Fibroblast of mammary gland (primary cell): ENCODE measurements at regions not wholly inside any gene's neighbourhood (a gene's known extent, or its start where the extent isn't known, plus 50 kb on each side); places are given as distances from the start of the nearest gene placed in this dataset.

Experiments used
- DNase-seq: peaks from one replicate; pipeline ENCODE4 v3.0.0-alpha.2; 2010; ENCODE audit warnings: low read depth
- H3K4me3 ChIP-seq: 2 replicates; pipeline ENCODE4 v1.5.1; 2011; ENCODE audit warnings: low read depth, mild to moderate bottlenecking, low read length, moderate library complexity; ENCODE audit not compliant: control insufficient read depth
- CTCF ChIP-seq: conservative IDR thresholded peaks from 2 replicates; pipeline ENCODE4 v1.5.1; 2011; ENCODE audit warnings: low read depth, low read length, inconsistent platforms; ENCODE audit not compliant: control insufficient read depth, insufficient read depth

GRCh38 chr10:20970044-20970443 lies 72.9 kb upstream of the NEBL start:
- peak; percentile 94 for DNase-seq
- no peak overlapping the region for H3K4me3 ChIP-seq
- TF ChIP-seq CTCF: no peak

- no peak for TF ChIP-seq CTCF
- DNase-seq: no peak
- H3K4me3 ChIP-seq: no peak overlapping the region
Measured at GRCh38 chr10:20966426-20966825, 69.3 kb upstream of the NEBL start.

- H3K4me3 ChIP-seq: no peak overlapping the region
- DNase-seq: no peak
- TF ChIP-seq CTCF: no peak
Measured at GRCh38 chr10:20963721-20964595, 66.8 kb upstream of the NEBL start.

GRCh38 chr10:20963056-20963455 lies 65.9 kb upstream of the NEBL start:
- TF ChIP-seq CTCF: no peak
- no peak overlapping the region for H3K4me3 ChIP-seq
- no peak for DNase-seq

GRCh38 chr10:20962165-20962564 lies 65.1 kb upstream of the NEBL start:
- peak; percentile 59 for DNase-seq
- no peak overlapping the region for H3K4me3 ChIP-seq

GRCh38 chr10:20959242-20959641 lies 62.1 kb upstream of the NEBL start:
- DNase-seq: no peak
- H3K4me3 ChIP-seq: no peak overlapping the region
- no peak for TF ChIP-seq CTCF

More at GRCh38 chr10:20962165-20962564, 65.1 kb upstream of the NEBL start:
- no peak for TF ChIP-seq CTCF
